UCSD-AML1 (cell line): ENCODE measurements at regions not wholly inside any gene's neighbourhood (a gene's known extent, or its start where the extent isn't known, plus 50 kb on each side); places are given as distances from the start of the nearest gene placed in this dataset.

ENCODE experiments used
- DNase-seq: peaks from one replicate; lab custom pipeline; 2025; ENCODE audit not compliant: unreplicated experiment; lab: John Stamatoyannopoulos, UW

GRCh38 chr14:78071016-78071549, 99.1 kb upstream of the NRXN3 start:
- no peak for DNase-seq

GRCh38 chr14:78073028-78073427, 97.1 kb upstream of the NRXN3 start:
- no peak for DNase-seq

- DNase-seq, result no peak
Observed at GRCh38 chr14:78074561-78074960, 95.6 kb upstream of the NRXN3 start.

- no peak for DNase-seq
Observed at GRCh38 chr14:78075033-78075432, 95.1 kb upstream of the NRXN3 start.

GRCh38 chr14:78075555-78076277, 94.5 kb upstream of the NRXN3 start:
- no peak for DNase-seq

GRCh38 chr14:78081245-78081644, 88.9 kb upstream of the NRXN3 start:
- no peak for DNase-seq

- DNase-seq, result no peak
Observed at GRCh38 chr14:78083837-78084236, 86.3 kb upstream of the NRXN3 start.

GRCh38 chr14:78086342-78086741, 83.8 kb upstream of the NRXN3 start:
- DNase-seq, result no peak

GRCh38 chr14:78088916-78089315, 81.3 kb upstream of the NRXN3 start:
- no peak for DNase-seq

GRCh38 chr14:78090864-78091263, 79.3 kb upstream of the NRXN3 start:
- no peak for DNase-seq

- no peak for DNase-seq
Observed at GRCh38 chr14:78091361-78091760, 78.8 kb upstream of the NRXN3 start.

GRCh38 chr14:78092040-78092439, 78.1 kb upstream of the NRXN3 start:
- no peak for DNase-seq

- peak; percentile 32 for DNase-seq
Observed at GRCh38 chr14:78103271-78103670, 66.9 kb upstream of the NRXN3 start.

GRCh38 chr14:78104160-78104559, 66.0 kb upstream of the NRXN3 start:
- no peak for DNase-seq

GRCh38 chr14:78104655-78105054, 65.5 kb upstream of the NRXN3 start:
- no peak for DNase-seq

- DNase-seq, result no peak
Observed at GRCh38 chr14:78106381-78106780, 63.8 kb upstream of the NRXN3 start.

- no peak for DNase-seq
Observed at GRCh38 chr14:78107166-78107565, 63.0 kb upstream of the NRXN3 start.

GRCh38 chr14:78119440-78119839, 50.7 kb upstream of the NRXN3 start:
- no peak for DNase-seq
